HG03378 (cell line): ENCODE measurements at regions not wholly inside any gene's neighbourhood (a gene's known extent, or its start where the extent isn't known, plus 50 kb on each side); places are given as distances from the start of the nearest gene placed in this dataset.

Experiments used
- ATAC-seq: cut with Tn5 transposase; IDR thresholded peaks from one replicate; pipeline ENCODE4 v1.9.1; 2021; ENCODE audit warnings: mild to moderate bottlenecking, moderate library complexity; ENCODE audit not compliant: unreplicated experiment

DNA sequence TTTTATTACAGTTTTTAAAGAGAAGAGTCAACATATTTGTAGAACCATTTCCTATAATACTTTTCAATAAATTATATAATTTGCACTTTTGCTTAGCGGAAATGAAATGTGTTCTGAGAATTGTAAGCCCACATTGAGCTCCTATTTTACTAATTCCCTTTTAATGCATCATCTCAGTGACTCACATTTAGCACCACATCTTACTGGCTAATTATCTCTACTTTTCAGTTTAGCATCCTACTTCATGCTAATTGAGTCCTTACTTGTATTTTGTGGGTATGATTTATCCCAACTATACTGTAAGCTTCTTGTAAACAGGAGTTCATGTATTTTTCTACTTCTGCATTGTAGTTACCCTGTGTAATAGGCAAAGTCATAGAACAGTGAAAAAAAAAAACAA lies 67.5 kb downstream of the TMX1 start:
- no peak for ATAC-seq

- no peak for ATAC-seq
Observed at GRCh38 chr14:51308866-51309265, 68.8 kb downstream of the TMX1 start.

GRCh38 chr14:51310505-51310944 lies 70.5 kb downstream of the TMX1 start:
- ATAC-seq, result no peak

DNA sequence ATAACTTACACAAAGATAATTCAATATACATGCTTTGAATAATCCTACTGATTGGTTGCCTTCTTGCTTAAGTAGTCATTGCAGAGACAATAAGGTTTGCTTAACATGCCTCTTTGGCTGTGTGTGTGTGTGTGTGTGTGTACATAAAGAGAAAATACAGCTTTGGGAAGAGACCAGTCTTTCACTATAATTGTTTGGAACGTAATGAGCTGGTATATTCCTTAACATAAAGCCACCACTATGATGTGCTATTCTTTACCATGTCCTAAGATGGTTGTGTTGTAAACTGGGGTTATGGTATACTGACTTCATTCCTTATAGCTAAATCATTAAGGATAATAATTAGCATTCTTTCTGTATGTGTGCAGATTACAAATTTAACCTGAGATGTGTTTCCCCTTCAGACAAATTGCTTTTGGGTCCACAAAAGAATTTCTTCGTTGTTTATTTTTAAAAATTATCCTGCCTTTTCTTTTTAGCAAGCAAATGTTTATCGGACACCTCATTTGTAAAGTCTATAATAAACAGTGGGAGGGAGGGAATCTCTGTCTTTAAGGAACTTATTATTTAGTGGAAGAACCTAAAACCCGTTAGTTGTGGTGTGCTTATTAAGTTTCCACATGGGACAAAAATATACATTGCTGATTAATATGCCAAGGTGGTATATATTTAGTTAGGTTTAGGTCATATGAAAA lies 74.4 kb downstream of the TMX1 start:
- ATAC-seq, result no peak

DNA sequence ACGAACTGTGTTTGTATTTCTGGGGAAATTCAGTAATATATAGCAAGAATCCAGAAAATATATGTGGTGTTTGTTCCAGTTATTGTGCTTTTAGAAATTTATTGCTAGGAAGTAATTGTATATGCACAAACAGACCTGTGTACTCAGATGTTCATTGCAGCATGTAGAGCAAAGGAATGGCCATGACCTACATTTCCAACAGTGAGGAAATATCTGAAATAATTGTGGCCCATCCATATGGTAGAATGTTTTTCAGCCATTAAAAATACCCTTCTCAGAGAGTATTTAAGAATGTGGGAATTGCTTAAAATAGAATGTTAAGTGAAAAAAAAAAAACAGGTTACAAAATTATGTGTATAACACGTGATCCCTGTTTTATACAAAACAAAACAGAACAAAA lies 77.3 kb downstream of the TMX1 start:
- ATAC-seq, result no peak

- ATAC-seq, result no peak
Observed at GRCh38 chr14:51318813-51319597, 79.0 kb downstream of the TMX1 start.

- no peak for ATAC-seq
Observed at GRCh38 chr14:51321036-51321435, 81.0 kb downstream of the TMX1 start.

DNA sequence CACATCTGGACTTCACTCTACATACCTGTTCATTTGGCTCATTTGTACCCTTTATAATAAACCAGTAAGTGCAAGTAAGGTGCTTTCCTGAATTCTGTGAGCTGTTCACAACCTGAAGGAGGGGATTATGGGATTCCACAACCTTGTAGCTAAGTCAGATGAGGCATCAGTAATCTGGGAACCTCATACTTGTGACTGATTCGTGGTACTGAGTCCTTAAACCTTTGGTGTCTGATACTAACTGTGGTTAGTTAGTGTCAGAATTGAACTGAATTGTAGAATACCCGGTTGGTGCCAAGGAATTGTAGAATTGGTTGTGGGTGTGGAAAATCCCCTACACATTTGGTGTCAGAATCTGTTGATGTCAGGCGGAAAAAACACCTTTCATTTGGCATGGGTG lies 83.4 kb downstream of the TMX1 start:
- no peak for ATAC-seq

DNA sequence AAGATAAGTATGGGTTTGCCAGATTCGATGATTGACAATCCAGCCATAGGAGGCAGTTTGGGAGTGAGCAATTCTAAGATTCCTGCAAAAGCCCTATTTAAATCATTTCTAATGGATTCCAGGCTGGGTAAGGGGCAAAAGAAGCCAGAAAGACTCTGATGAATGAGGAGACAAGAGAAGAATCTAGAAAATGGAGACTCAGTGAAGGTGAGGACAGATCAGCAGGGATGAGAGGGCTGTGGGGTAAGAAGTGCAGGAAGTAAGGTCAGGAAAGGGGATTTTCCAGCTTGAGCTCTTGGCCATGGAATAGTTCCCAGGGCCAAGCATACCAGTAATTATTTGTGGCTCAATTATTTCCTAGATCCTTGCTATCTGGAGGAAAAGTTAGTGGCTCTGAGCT lies 87.3 kb downstream of the TMX1 start:
- no peak for ATAC-seq

DNA sequence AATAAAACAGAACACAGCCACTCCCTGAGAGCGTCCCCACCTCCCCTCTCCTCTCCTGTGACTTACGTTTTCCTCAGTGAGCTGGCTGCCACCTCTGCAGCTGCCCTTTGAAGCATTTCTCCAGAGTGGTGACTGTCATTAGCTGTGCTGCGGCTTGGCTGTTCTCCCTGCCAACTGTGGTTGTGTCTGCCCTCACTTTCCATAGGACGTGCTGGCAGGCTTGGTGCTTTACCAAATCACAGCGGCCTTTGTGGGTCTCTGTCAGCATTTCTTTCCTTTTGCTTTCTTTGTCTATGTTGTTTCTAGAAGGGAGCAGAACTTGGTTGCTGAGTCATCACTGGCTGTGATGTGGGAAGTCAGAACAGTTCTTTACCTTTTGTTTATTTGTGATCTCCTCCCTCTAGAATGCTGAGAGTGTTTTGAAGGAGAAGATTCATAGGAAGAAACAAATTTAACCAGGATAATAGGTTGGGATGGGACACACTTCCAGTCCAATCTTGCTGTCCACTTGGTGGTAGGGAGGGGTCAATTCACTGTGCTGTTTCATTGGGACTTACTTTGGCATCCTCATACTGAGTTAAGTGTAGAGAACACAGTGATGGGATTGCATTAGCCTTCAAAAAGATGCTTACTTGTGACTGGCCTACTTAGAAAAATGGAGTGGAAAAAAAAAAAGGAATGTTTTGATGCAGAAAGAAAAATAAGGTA lies 88.2 kb downstream of the TMX1 start:
- ATAC-seq, result no peak

- no peak for ATAC-seq
Observed at GRCh38 chr14:51328772-51329353, 88.8 kb downstream of the TMX1 start.

DNA sequence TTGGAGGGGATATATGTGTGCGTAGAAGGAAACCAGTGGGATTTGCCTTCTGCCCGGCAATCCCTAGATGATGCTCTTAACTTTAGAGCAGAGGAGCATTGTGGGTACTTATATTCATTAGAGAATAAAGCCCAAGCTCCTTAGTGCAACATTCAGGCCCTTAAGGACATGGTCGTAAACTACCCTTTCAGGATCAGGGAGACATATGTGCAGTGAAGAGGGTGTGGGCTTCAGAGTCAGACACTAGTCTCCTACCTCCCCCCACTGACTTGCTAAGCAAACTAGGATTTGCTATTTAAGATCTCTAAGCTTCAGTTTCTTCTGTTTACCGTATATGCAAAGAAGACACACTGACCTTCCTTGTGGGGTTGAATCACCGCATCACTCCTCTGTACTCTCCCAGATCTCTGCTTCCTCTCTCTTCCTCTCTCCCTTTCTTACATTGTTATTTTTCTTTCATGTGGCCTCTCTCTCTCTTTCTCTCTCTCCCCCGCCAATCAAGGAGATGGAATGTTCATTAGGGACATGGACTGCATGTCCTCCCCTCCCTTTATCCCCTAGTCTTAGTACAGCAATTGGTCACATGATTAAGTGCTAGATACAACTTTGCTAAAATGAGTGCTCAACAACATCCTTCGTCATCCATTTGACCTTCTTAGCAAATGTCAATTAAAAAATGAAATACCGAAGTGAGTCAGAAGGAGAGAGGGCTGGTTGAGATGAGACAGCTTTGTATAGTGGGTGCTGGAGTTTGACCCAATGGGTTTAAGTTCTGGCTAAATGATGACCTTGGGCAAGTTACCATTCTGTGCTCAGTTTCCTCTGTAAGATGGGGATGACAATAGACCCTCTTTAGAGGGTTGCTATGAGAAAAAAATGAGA lies 91.7 kb downstream of the TMX1 start:
- no peak for ATAC-seq

GRCh38 chr14:51333299-51333698 lies 93.3 kb downstream of the TMX1 start:
- no peak for ATAC-seq

DNA sequence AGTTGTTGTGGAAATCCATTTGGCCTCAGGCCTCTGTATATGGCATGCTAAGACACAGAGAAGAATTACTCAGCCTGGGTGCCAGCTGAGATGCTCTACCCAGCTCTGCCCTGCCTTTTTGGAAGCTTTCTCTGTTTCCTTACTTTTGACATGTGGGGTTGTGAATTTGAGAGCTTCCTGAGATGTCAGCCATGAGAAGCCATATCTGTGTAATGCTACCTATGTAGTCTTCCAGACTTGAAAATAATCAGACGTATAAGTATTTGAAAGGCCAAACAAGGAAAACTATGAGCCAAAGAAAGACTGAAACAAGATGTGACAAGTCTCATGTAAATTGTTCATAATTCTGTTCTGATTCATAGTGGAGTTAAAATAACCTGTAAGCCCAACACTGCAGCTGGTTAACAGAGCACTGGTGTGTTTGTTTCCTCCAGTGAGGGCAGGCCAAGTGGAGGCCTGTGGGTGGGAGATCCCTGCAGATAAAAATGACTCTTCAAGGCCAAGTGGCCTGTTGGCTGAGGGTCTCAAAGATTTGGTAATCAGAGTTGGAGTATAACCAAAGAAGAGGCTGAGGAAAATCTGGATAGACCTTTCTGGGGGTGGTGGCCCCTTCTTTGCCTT lies 94.0 kb downstream of the TMX1 start:
- ATAC-seq, result no peak

DNA sequence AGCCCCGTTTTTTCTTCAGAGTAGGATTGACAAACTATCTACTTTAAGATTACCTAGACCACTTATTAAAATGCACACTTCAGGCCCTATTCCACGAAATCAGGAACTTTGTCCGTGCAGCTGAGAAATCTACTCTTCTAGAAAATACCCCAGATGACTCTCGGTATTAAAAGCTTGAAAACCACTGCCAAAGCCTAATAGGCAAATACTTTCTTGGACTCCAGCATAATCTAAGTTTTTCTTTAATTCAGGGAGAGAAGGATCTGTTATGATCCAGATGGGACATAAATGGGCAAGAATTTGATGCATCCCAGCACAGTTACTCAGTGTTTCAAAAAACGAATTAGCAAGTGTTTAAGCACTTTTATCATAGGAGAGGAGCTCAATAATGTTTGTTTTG lies 94.5 kb downstream of the TMX1 start:
- ATAC-seq, result no peak

GRCh38 chr14:51335531-51335930 lies 95.5 kb downstream of the TMX1 start:
- no peak for ATAC-seq

DNA sequence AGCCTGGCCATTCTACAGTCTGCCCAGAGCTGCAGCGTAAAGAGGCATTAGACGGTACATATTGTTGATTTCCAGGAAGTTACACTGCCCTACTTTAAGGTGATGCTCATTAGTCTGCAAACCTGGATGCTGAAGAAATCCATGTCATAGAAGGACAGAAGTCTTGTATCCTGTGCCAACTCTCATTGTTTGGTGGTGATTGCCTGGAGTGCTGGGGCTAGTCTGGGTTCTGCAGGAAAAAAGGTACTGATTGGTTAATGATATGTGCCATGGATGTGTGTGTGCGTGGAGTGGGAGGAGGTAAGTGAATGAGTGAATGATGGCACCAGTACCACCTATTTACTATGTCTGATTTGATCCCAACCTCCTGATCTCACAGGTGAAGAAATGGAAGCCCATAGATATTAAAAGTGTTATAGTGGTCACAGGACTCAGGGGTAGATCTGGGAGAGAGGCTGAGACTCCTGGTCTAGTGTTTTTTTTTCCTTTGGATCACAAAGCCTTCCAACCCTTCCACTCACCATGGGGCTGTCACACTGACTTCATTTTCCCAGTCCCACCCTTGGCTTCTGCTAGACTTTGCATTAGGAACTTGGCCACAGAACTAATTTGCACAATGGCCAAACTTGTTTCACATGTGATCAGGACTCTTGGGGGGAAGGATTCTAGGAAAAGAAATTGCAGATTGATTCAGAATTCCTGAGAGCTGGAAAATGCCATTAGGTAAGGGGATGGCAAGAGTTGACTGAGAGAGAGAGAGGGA lies 96.1 kb downstream of the TMX1 start:
- ATAC-seq, result no peak

- no peak for ATAC-seq
Observed at GRCh38 chr14:51336734-51337133, 96.7 kb downstream of the TMX1 start.

DNA sequence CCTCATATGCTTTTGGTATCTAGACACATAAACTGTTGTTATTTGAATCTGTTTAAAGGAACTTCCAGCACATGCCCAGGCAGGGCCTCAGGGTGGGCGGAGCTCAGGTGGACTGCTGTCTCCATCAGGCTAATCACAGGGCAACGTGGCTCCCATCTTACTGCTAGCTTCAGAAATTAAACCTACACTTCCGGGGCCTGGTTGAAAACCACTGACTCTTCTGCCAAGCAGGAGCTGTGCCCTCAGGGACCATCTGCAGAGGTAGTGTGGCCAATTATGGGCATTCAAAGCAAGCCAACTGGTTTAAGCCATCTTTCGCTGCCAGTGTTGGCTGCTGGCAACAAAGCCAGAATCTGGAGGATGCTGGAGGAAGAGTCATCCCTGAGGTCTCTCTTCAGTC lies 97.5 kb downstream of the TMX1 start:
- ATAC-seq, result no peak
